ENCODE measurements at regions not wholly inside any gene's neighbourhood (a gene's known extent, or its start where the extent isn't known, plus 50 kb on each side); places are given as distances from the start of the nearest gene placed in this dataset.

- TF ChIP-seq TAF1 (IDR thresholded peaks at IDR 0.05; ENCODE audit: low read depth, low read length) (no peak), POLR2A (IDR thresholded peaks at IDR 0.05; ENCODE audit: low read depth, low read length) (no peak), POLR2AphosphoS5 (IDR thresholded peaks at IDR 0.05; ENCODE audit: low read depth, low read length) (no peak), SPI1 (IDR thresholded peaks at IDR 0.05; ENCODE audit: low read depth, low read length) (no peak)
These were observed 717.6 kb downstream of the PTPRU start for GRCh38 chr1:29953961-29954360.
